ENCODE measurements at regions not wholly inside any gene's neighbourhood (a gene's known extent, or its start where the extent isn't known, plus 50 kb on each side); places are given as distances from the start of the nearest gene placed in this dataset.

DNA sequence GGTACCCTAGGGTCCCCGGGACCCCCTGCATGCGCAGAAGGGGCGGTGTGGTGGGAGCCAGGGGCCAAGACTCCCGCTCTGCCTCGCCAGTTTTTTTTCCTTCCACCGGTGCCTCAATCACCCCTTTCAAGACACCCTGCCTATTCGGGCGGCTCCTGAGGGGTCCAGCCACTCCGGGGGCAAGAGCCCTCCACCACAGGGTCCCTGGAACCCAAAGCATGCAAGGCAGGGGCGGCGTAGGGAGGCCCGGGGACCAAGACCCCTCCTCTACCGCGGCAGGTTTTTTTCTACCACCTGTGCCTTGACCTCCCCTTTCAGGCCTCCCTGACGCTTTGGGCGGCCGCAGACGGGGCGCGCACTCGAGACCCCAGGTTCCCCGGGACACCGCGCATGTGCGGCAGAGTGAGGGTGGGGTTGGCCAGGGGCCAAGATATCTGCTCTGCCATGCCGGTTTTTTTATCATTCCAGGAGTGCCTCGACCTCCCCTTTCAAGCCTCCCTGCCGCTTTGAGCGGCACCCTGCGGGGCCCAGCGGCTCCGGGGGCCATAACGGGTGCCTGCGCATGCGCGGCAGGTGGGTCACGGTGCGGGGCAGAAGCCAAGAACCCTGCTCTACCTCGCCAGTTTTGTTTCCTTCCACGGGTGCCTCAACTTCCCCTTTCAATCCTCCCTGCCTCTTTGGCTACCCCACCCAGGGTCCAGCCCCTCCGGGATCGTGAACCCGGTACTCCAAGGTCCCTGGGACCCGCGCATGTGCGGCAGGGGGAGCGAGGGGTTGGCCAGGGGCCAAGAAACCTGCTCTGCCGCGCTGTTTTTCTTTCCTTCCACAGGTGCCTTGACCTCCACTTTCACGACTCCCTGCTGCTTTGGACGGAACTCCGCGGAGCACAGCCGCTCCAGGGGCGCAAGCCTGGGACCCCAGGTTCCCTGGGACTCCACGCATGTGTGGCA lies 328.1 kb downstream of the ALG10 start:
- 63% methylated on average over 43 of the region's 56 CpGs for WGBS (ENCODE audit: insufficient coverage)
- DNase-seq: no peak
- peaks cover 86% of the 10 kb centered on the region for H3K9me3 ChIP-seq (replicated peaks; ENCODE audit: control insufficient read depth, low read depth, low read length)
- H3K27me3 ChIP-seq (ENCODE audit: control insufficient read depth, insufficient read depth, low read length): no peaks in the 10 kb centered on the region
- no peak overlapping the region for H3K4me3 ChIP-seq (ENCODE audit: low read length)
- H3K4me1 ChIP-seq (ENCODE audit: control insufficient read depth, insufficient read depth, low read length): no peaks in the 10 kb centered on the region
- H3K36me3 ChIP-seq (ENCODE audit: control insufficient read depth, insufficient read depth, low read length): no peaks in the 10 kb centered on the region
- H3K27ac ChIP-seq (ENCODE audit: low read length): no peak overlapping the region

DNA sequence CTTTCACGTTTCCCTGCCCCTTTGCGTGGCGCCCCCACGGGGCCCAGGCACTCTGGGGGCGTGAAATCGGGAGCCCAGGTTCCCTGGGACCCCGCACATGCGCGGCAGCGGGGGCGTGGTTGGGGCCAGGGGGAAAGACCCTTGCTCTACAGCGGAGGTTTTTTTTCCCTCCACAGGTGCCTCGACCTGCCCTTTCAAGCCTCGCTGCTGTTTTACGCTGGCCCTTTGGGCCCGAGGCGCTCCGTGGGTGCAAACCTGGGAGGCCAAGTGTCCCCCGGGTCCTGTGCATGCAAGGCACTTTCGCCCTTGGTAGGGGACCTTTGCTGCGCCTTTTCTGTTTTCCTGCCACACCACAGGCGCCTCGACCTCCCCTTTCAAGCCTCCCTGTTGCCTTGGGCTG lies 329.8 kb downstream of the ALG10 start:
- H3K36me3 ChIP-seq (ENCODE audit: control insufficient read depth, insufficient read depth, low read length): no peaks in the 10 kb centered on the region
- H3K4me3 ChIP-seq (ENCODE audit: low read length): no peak overlapping the region
- H3K9me3 ChIP-seq (replicated peaks; ENCODE audit: control insufficient read depth, low read depth, low read length): peaks cover 81% of the 10 kb centered on the region
- H3K27me3 ChIP-seq (ENCODE audit: control insufficient read depth, insufficient read depth, low read length): no peaks in the 10 kb centered on the region
- no peaks in the 10 kb centered on the region for H3K4me1 ChIP-seq (ENCODE audit: control insufficient read depth, insufficient read depth, low read length)
- 68% methylated on average over 22 of the region's 23 CpGs for WGBS (ENCODE audit: insufficient coverage)
- DNase-seq: no peak
- no peak overlapping the region for H3K27ac ChIP-seq (ENCODE audit: low read length)

DNA sequence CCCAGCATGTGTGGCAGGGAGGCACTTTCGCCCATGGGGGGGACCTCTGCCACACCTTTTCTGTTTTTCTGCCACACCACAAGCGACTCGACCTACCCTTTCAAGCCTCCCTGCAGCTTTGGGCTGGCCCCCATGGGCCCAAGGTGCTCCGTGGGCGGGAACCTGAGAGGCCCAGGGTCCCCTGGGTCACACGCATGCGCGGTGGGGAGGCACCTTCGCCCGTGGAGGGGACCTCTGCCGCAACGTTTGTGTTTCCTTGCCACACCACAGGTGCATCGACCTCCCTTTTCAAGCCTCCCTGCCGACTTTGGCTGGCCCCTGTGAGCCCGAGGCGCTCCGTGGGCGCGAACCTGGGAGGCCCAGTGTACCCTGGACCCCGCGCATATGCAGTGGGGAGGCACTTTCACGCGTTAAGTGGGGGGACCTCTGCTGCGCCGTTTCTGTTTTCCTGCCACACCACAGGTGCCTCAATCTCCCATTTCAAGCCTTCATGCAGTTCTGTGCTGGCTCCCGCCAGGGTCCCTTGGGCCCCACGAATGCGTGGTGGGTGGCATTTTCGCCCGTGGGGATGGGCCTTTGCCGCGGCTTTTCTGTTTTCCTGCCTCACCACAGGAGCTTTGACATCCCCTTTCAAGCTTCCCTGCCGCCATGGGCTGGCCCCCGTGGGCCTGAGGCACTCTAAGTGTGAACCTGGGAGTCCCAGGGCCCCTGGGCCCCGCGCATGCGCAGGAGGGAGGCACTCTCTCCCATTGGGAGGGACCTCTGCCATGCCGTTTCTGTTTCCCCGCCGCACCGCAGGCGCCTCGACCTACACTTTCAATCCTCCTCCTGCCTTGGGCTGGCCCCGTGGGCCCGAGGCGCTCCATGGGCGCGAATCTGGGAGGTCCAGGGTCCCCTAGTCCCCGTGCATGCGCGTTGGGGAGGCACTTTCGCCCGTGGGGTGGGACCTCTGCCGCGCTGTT lies 332.2 kb downstream of the ALG10 start:
- Histone ChIP-seq H3K4me3 (ENCODE audit: low read length) (no peak overlapping the region), H3K36me3 (ENCODE audit: control insufficient read depth, insufficient read depth, low read length) (no peaks in the 10 kb centered on the region), H3K4me1 (ENCODE audit: control insufficient read depth, insufficient read depth, low read length) (no peaks in the 10 kb centered on the region), H3K9me3 (replicated peaks; ENCODE audit: control insufficient read depth, low read depth, low read length) (peaks cover 84% of the 10 kb centered on the region), H3K27ac (ENCODE audit: low read length) (no peak overlapping the region), H3K27me3 (ENCODE audit: control insufficient read depth, insufficient read depth, low read length) (no peaks in the 10 kb centered on the region)
- WGBS (ENCODE audit: insufficient coverage): 72% methylated on average over 48 of the region's 55 CpGs
- DNase-seq: no peak

DNA sequence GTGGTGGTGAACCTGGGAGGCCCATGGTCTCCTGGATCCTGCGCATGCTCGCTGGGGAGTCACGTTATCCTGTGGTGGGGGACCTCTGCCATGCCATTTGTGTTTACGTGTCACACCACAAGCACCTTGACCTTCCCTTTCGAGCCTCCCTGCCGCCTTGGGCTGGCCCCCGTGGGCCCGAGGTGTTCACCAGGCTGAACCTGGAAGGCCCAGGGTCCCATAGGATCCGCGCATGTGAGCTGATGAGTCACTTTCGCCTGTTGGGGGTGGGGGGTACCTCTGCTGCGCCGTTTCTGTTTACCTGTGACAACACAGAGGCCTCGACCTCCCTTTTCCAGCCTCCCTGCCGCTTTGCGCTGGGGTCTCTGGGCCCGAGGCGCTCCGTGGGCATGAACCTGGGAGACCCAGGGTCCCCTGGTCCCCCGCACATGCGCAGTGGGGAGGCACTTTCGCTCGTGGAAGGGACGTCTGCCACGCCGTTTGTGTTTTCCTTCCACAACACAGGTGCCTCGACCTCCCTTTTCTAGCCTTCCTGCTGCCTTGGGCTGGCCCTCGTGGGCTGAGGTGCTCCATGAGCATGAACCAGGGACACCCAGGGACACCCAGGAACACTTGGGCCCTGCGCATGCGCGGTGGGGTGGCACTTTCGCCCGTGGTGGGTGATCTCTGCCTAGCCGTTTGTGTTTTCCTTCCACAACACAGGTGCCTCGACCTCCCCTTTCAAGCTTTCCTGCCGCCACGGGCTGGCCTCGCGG lies 334.1 kb downstream of the ALG10 start:
- Histone ChIP-seq H3K27me3 (ENCODE audit: control insufficient read depth, insufficient read depth, low read length) (no peaks in the 10 kb centered on the region), H3K9me3 (replicated peaks; ENCODE audit: control insufficient read depth, low read depth, low read length) (peaks cover 82% of the 10 kb centered on the region)
- 80% methylated on average over 36 of the region's 39 CpGs for WGBS (ENCODE audit: insufficient coverage)

DNA sequence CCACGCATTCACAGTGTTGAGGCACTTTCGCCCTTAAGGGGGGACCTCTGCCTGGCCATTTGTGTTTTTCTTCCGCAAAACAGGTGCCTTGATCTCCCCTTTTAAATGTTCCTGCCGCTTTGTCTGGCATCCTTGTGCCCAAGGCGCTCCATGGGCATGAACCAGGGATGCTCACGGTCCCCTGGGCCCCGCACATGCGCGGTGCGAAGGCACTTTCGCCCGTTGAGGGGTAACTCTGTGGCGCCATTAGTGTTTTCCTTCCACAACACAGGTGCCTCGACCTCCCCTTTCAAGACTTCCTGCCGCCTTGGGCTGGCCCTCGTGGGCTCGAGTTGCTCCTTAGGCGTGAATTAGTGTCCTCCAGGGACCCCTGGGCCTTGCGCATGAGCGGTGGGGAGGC lies 335.5 kb downstream of the ALG10 start:
- no peaks in the 10 kb centered on the region for H3K27me3 ChIP-seq (ENCODE audit: control insufficient read depth, insufficient read depth, low read length)
- no peaks in the 10 kb centered on the region for H3K36me3 ChIP-seq (ENCODE audit: control insufficient read depth, insufficient read depth, low read length)
- H3K27ac ChIP-seq (ENCODE audit: low read length): no peak overlapping the region
- no peaks in the 10 kb centered on the region for H3K4me1 ChIP-seq (ENCODE audit: control insufficient read depth, insufficient read depth, low read length)
- peaks cover 82% of the 10 kb centered on the region for H3K9me3 ChIP-seq (replicated peaks; ENCODE audit: control insufficient read depth, low read depth, low read length)
- 58% methylated on average over 20 of the region's 20 CpGs for WGBS (ENCODE audit: insufficient coverage)
- no peak overlapping the region for H3K4me3 ChIP-seq (ENCODE audit: low read length)
- DNase-seq: no peak

More for the DNA sequence above, 334.1 kb downstream of the ALG10 start:
- H3K4me3 ChIP-seq (ENCODE audit: low read length): no peak overlapping the region
- no peak overlapping the region for H3K27ac ChIP-seq (ENCODE audit: low read length)
- DNase-seq: no peak
- no peaks in the 10 kb centered on the region for H3K36me3 ChIP-seq (ENCODE audit: control insufficient read depth, insufficient read depth, low read length)
- H3K4me1 ChIP-seq (ENCODE audit: control insufficient read depth, insufficient read depth, low read length): no peaks in the 10 kb centered on the region

DNA sequence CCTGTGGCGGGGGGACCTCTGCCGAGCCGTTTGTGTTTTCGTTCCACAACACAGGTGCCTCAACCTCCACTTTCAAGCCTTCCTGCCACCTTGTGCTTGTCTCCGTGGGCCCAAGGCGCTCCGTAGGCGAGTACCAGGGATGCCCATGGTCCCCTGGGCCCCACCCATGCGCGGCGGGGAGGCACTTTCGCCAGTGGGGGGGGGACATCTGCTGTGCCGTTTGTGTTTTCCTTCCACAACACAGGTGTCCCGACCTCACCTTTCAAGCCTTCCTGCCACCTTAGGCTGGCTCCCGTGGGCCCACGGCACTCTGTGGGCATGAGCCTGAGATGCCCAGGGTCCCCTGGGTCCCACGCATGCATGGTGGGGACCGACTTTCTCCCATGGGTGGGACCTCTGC lies 335.9 kb downstream of the ALG10 start:
- no peak overlapping the region for H3K27ac ChIP-seq (ENCODE audit: low read length)
- H3K27me3 ChIP-seq (ENCODE audit: control insufficient read depth, insufficient read depth, low read length): no peaks in the 10 kb centered on the region
- no peak overlapping the region for H3K4me3 ChIP-seq (ENCODE audit: low read length)
- 72% methylated on average over 11 of the region's 18 CpGs for WGBS (ENCODE audit: insufficient coverage)
- no peaks in the 10 kb centered on the region for H3K4me1 ChIP-seq (ENCODE audit: control insufficient read depth, insufficient read depth, low read length)
- DNase-seq: no peak
- H3K36me3 ChIP-seq (ENCODE audit: control insufficient read depth, insufficient read depth, low read length): no peaks in the 10 kb centered on the region
- H3K9me3 ChIP-seq (replicated peaks; ENCODE audit: control insufficient read depth, low read depth, low read length): peaks cover 82% of the 10 kb centered on the region

DNA sequence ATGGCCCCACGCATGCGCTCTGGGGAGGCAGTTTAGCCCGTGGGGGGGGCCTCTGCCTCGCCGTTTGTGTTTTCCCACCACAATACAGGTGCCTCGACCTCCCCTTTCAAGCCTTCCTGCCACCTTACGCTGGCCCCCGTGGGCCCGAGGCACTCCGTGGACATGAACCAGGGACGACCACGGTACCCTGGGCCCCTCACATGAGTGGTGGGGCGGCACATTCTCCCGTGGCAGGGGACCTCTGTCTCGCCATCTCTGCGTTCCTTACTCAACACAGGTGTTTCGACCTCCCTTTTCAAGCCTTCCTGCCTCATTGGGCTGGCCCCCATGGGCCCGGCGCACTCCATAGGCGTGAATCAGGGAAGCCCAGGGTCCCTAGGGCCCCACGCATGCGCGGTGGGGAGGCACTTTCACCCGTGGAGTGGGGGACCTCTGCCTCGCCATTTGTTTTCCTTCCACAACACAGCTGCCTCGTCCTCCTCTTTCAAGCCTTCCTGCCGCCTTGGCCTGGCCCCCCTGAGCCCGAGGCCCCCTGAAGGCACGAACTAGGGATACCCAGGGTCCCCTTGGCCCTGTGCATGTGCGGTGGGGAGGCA lies 339.5 kb downstream of the ALG10 start:
- Histone ChIP-seq H3K9me3 (replicated peaks; ENCODE audit: control insufficient read depth, low read depth, low read length) (peaks cover 81% of the 10 kb centered on the region), H3K36me3 (ENCODE audit: control insufficient read depth, insufficient read depth, low read length) (no peaks in the 10 kb centered on the region), H3K4me3 (ENCODE audit: low read length) (no peak overlapping the region), H3K4me1 (ENCODE audit: control insufficient read depth, insufficient read depth, low read length) (no peaks in the 10 kb centered on the region), H3K27ac (ENCODE audit: low read length) (no peak overlapping the region), H3K27me3 (ENCODE audit: control insufficient read depth, insufficient read depth, low read length) (no peaks in the 10 kb centered on the region)
- 56% methylated on average over 30 of the region's 30 CpGs for WGBS (ENCODE audit: insufficient coverage)
- DNase-seq: no peak

DNA sequence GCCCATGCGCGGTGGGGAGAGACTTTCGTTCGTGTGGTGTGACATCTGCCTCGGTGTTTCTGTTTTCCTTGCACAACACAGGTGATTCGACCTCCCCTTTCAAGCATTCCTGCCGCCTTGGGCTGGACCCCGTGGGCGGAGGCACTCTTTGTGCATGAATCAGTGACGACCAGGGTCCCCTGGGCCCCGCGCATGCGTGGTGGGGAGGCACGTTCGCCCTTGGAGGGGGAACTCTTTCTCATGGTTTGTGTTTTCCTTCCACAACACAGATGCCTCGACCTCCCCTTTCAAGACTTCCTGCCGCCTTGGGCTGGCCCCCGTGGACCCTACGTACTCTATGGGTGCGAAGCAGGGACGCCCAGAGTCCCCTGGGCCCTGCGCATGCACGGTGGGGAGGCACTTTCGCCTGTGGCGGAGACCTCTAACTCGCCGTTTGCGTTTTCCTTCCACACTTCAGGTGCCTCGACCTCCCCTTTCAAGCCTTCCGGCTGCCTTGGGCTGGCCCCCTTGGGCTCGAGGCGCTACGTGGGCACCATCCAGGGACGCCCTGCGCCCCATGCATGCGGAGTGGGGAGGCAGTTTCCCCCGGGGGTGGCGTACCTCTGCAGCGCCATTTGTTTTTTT lies 340.9 kb downstream of the ALG10 start:
- no peaks in the 10 kb centered on the region for H3K27me3 ChIP-seq (ENCODE audit: control insufficient read depth, insufficient read depth, low read length)
- H3K4me1 ChIP-seq (ENCODE audit: control insufficient read depth, insufficient read depth, low read length): no peaks in the 10 kb centered on the region
- no peaks in the 10 kb centered on the region for H3K36me3 ChIP-seq (ENCODE audit: control insufficient read depth, insufficient read depth, low read length)
- H3K27ac ChIP-seq (ENCODE audit: low read length): no peak overlapping the region
- H3K9me3 ChIP-seq (replicated peaks; ENCODE audit: control insufficient read depth, low read depth, low read length): peaks cover 88% of the 10 kb centered on the region
- no peak for DNase-seq
- no peak overlapping the region for H3K4me3 ChIP-seq (ENCODE audit: low read length)
- 69% methylated on average over 31 of the region's 39 CpGs for WGBS (ENCODE audit: insufficient coverage)

DNA sequence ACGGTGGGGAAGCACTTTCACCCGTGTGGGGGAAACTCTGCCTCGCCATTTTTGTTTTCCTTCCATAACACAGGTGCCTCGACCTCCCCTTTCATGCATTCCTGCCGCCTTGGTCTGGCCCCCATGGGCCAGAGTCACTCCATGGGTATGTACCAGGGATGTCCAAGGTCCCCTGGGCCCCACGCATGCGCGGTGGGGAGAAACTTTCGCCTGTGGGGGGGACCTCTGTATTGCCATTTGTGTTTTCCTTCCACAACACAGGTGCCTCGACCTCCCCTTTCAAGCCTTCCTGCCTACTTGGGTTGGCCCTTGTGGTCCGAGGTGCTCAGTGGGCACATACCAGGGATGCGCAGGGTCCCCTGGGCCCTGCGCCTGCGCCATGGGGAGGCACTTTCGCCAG lies 345.8 kb downstream of the ALG10 start:
- H3K36me3 ChIP-seq (ENCODE audit: control insufficient read depth, insufficient read depth, low read length): no peaks in the 10 kb centered on the region
- DNase-seq: no peak
- 66% methylated on average over 11 of the region's 15 CpGs for WGBS (ENCODE audit: insufficient coverage)
- H3K27ac ChIP-seq (ENCODE audit: low read length): no peak overlapping the region
- H3K27me3 ChIP-seq (ENCODE audit: control insufficient read depth, insufficient read depth, low read length): no peaks in the 10 kb centered on the region
- peaks cover 90% of the 10 kb centered on the region for H3K9me3 ChIP-seq (replicated peaks; ENCODE audit: control insufficient read depth, low read depth, low read length)
- no peak overlapping the region for H3K4me3 ChIP-seq (ENCODE audit: low read length)
- no peaks in the 10 kb centered on the region for H3K4me1 ChIP-seq (ENCODE audit: control insufficient read depth, insufficient read depth, low read length)
